Mucosa of stomach (tissue), 1 donor: ENCODE measurements at regions not wholly inside any gene's neighbourhood (a gene's known extent, or its start where the extent isn't known, plus 50 kb on each side); places are given as distances from the start of the nearest gene placed in this dataset.

Experiments
- H3K27me3 ChIP-seq: one replicate; pipeline ENCODE4 v1.7.0; 2013; ENCODE audit warnings: mild to moderate bottlenecking, low read length; ENCODE audit not compliant: control insufficient read depth, insufficient read depth
- H3K36me3 ChIP-seq: one replicate; pipeline ENCODE4 v1.7.0; 2013; ENCODE audit warnings: low read length; ENCODE audit not compliant: control insufficient read depth, insufficient read depth
- H3K4me1 ChIP-seq: one replicate; pipeline ENCODE4 v1.7.0; 2013; ENCODE audit warnings: mild to moderate bottlenecking, low read length; ENCODE audit not compliant: control insufficient read depth, insufficient read depth
- H3K4me3 ChIP-seq: one replicate; pipeline ENCODE4 v1.7.0; 2013; ENCODE audit warnings: low read length
- H3K9ac ChIP-seq: one replicate; pipeline ENCODE4 v1.7.0; 2013; ENCODE audit warnings: mild to moderate bottlenecking, low read length, moderate library complexity
- H3K9me3 ChIP-seq: one replicate; pipeline ENCODE4 v1.7.0; 2013; ENCODE audit warnings: mild to moderate bottlenecking, low read length, moderate library complexity; ENCODE audit not compliant: control insufficient read depth
- donor health status: Pancreatic carcinoma.

DNA sequence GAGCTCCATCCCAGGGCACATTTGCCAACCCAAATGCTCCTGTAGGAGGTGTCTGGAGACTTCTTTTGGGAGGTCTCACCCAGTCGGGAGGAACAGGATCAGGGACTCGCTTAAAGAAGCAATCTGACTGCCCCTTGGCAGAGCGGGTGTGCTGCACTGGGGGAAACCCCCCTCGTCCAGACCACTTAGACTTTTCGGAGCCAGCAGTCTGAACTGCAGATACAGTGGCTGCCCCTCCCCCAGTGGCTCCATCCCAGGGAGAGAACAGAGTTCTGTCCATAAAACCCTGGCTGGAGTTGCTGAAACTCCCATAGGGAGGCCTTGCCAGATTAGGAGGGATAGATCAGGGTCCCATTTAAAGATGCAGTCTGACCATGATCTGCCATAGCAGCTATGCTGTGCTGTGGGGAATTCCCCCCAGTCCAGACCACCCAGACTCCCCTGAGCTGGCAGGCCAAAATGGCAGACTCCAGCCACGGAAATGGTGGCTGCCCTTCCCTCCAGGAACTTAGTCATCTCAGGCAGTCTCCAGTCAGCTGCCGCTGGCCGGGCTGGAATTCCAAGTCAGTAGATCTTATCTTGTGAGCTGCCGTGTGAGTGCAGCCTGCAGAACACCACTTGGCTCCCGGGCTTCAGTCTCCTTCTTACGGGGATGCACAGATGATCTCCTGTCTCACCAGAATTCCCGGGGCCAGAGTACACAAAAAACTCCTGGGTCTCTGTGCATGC lies 278.1 kb upstream of the SASH1 start:
- H3K4me1 ChIP-seq: no peaks in the 10 kb centered on the region
- no peak overlapping the region for H3K4me3 ChIP-seq

GRCh38 chr6:148068437-148069061 lies 274.1 kb upstream of the SASH1 start:
- H3K36me3 ChIP-seq: no peaks in the 10 kb centered on the region
- no peaks in the 10 kb centered on the region for H3K4me1 ChIP-seq
- no peaks in the 10 kb centered on the region for H3K27me3 ChIP-seq
- no peak overlapping the region for H3K4me3 ChIP-seq
- no peaks in the 10 kb centered on the region for H3K9me3 ChIP-seq
- no peak overlapping the region for H3K9ac ChIP-seq

More for the DNA sequence above, 278.1 kb upstream of the SASH1 start:
- H3K27me3 ChIP-seq: no peaks in the 10 kb centered on the region
- no peak overlapping the region for H3K9ac ChIP-seq
- H3K36me3 ChIP-seq: no peaks in the 10 kb centered on the region
- H3K9me3 ChIP-seq: no peaks in the 10 kb centered on the region

- Histone ChIP-seq H3K9ac (no peak overlapping the region), H3K4me3 (no peak overlapping the region)
Observed at GRCh38 chr6:148069256-148069655, 273.4 kb upstream of the SASH1 start.

DNA sequence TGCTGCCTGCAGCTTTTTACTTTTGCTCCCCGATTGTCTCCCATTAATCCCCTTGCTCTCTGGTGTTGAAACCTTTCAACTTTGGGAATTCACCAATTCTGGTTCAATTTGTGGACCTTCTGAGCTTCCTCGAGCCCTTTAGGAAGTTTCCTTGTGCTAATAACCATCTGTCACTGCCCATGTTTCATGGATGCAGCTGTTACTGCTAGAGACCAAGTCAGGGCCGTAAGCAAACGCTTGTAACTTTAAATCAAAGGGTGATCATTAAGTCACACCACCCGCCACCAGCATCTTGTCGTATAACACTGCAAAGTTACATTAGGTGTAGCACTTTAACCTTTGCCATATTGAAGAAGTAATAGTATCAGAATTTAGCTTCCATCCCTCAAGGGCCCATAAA lies 268.3 kb upstream of the SASH1 start:
- H3K4me3 ChIP-seq: no peak overlapping the region
- no peaks in the 10 kb centered on the region for H3K36me3 ChIP-seq
- no peaks in the 10 kb centered on the region for H3K4me1 ChIP-seq
- H3K9ac ChIP-seq: no peak overlapping the region
- H3K9me3 ChIP-seq: no peaks in the 10 kb centered on the region
- H3K27me3 ChIP-seq: no peaks in the 10 kb centered on the region

More at GRCh38 chr6:148069256-148069655, 273.4 kb upstream of the SASH1 start:
- no peaks in the 10 kb centered on the region for H3K9me3 ChIP-seq
- H3K27me3 ChIP-seq: no peaks in the 10 kb centered on the region
- H3K4me1 ChIP-seq: no peaks in the 10 kb centered on the region
- H3K36me3 ChIP-seq: no peaks in the 10 kb centered on the region

GRCh38 chr6:148074738-148075137 lies 267.9 kb upstream of the SASH1 start:
- no peaks in the 10 kb centered on the region for H3K27me3 ChIP-seq
- H3K9me3 ChIP-seq: no peaks in the 10 kb centered on the region
- no peak overlapping the region for H3K9ac ChIP-seq
- H3K36me3 ChIP-seq: no peaks in the 10 kb centered on the region
- no peak overlapping the region for H3K4me3 ChIP-seq
- no peaks in the 10 kb centered on the region for H3K4me1 ChIP-seq

DNA sequence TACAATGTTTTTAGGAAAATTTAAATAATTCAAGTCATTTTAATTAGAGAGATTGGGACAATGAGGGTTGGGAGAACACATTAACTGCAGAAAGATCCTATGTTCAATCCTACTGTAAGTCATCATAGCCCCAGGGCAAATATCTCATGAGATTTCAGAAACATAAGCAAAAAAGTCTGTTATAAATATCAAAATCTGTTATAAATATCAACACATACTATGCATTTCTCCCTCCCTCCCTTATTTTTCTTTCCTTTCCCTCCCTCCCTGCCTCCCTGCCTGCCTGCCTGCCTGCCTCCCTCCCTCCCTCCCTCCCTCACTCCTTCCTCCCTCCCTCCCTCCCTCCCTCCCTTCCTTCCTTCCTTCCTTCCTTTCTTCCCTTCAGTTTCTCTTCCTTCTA lies 267.3 kb upstream of the SASH1 start:
- Histone ChIP-seq H3K27me3 (no peaks in the 10 kb centered on the region), H3K4me3 (no peak overlapping the region), H3K9ac (no peak overlapping the region), H3K9me3 (no peaks in the 10 kb centered on the region), H3K4me1 (no peaks in the 10 kb centered on the region), H3K36me3 (no peaks in the 10 kb centered on the region)

- H3K9ac ChIP-seq: no peak overlapping the region
- no peaks in the 10 kb centered on the region for H3K4me1 ChIP-seq
- no peaks in the 10 kb centered on the region for H3K27me3 ChIP-seq
- H3K36me3 ChIP-seq: no peaks in the 10 kb centered on the region
- H3K4me3 ChIP-seq: no peak overlapping the region
- no peaks in the 10 kb centered on the region for H3K9me3 ChIP-seq
Observed at GRCh38 chr6:148076051-148076450, 266.6 kb upstream of the SASH1 start.

GRCh38 chr6:148080315-148080714 lies 262.3 kb upstream of the SASH1 start:
- no peak overlapping the region for H3K4me3 ChIP-seq
- H3K36me3 ChIP-seq: no peaks in the 10 kb centered on the region
- H3K9ac ChIP-seq: no peak overlapping the region
- no peaks in the 10 kb centered on the region for H3K9me3 ChIP-seq
- H3K4me1 ChIP-seq: no peaks in the 10 kb centered on the region
- H3K27me3 ChIP-seq: no peaks in the 10 kb centered on the region

DNA sequence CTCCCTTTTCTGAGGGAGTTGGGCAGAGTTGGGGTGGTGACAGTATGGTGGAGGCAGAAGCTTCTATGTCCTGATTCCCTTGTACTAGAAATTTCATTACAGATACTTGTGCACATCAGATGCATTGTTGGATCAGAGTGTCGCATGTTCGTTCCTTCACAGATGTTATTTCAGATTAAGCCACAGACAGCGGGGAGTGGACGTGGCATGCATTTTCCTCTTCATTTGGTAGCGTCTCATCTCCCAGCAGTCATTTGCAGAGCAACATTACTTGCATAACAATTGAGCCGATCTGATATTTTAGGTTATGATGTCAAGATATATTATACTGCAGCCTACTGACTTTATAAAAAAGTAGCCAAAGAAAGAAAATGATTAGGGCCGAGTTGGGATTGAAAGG lies 261.6 kb upstream of the SASH1 start:
- Histone ChIP-seq H3K9ac (no peak overlapping the region), H3K36me3 (no peaks in the 10 kb centered on the region), H3K27me3 (no peaks in the 10 kb centered on the region), H3K4me3 (no peak overlapping the region), H3K4me1 (no peaks in the 10 kb centered on the region), H3K9me3 (no peaks in the 10 kb centered on the region)

GRCh38 chr6:148082044-148082443 lies 260.6 kb upstream of the SASH1 start:
- H3K4me3 ChIP-seq: no peak overlapping the region
- H3K9me3 ChIP-seq: no peaks in the 10 kb centered on the region
- H3K9ac ChIP-seq: no peak overlapping the region
- H3K4me1 ChIP-seq: no peaks in the 10 kb centered on the region
- no peaks in the 10 kb centered on the region for H3K27me3 ChIP-seq
- H3K36me3 ChIP-seq: no peaks in the 10 kb centered on the region

DNA sequence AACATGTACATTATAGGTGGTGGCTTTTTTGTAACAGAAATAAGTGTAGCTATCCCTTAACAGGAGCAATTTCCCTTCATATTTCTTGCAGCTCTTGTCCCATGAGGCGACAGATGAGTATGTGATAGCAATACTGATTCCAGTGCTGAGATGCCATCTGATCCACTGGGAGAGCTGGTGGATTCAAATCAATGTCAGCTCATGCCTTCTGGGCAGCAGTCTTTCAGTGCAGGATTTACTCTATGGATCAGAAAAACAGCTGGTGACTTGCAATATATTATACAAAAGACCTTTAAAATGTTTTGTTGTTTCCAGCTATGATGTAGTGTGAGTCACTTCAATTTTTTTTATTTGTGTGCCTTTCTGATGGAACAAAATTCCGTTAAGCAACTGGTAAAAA lies 259.9 kb upstream of the SASH1 start:
- H3K36me3 ChIP-seq: no peaks in the 10 kb centered on the region
- no peak overlapping the region for H3K9ac ChIP-seq
- no peaks in the 10 kb centered on the region for H3K27me3 ChIP-seq
- H3K4me1 ChIP-seq: no peaks in the 10 kb centered on the region
- H3K4me3 ChIP-seq: no peak overlapping the region
- H3K9me3 ChIP-seq: no peaks in the 10 kb centered on the region

GRCh38 chr6:148085631-148086331 lies 256.9 kb upstream of the SASH1 start:
- Histone ChIP-seq H3K4me1 (no peaks in the 10 kb centered on the region), H3K4me3 (no peak overlapping the region), H3K9me3 (no peaks in the 10 kb centered on the region), H3K9ac (no peak overlapping the region), H3K36me3 (no peaks in the 10 kb centered on the region), H3K27me3 (no peaks in the 10 kb centered on the region)
